GM18502 (cell line): ENCODE measurements at regions not wholly inside any gene's neighbourhood (a gene's known extent, or its start where the extent isn't known, plus 50 kb on each side); places are given as distances from the start of the nearest gene placed in this dataset.

Experiments
- ATAC-seq: cut with Tn5 transposase; IDR thresholded peaks from one replicate; pipeline ENCODE4 v1.9.1; 2021; ENCODE audit warnings: mild to moderate bottlenecking; ENCODE audit not compliant: unreplicated experiment, poor library complexity

GRCh38 chr7:32275216-32276009, 205.2 kb upstream of the PDE1C start:
- ATAC-seq, result peak; percentile 56

- peak; percentile 52 for ATAC-seq
Measured at GRCh38 chr7:32273297-32273696, 203.1 kb upstream of the PDE1C start.

GRCh38 chr7:32266932-32267475, 196.8 kb upstream of the PDE1C start:
- no peak for ATAC-seq

- ATAC-seq, result no peak
Measured at GRCh38 chr7:32264702-32265284, 194.6 kb upstream of the PDE1C start.

GRCh38 chr7:32263611-32264010, 193.4 kb upstream of the PDE1C start:
- ATAC-seq, result no peak

- no peak for ATAC-seq
Measured at GRCh38 chr7:32262315-32262714, 192.1 kb upstream of the PDE1C start.

GRCh38 chr7:32259931-32260596, 189.9 kb upstream of the PDE1C start:
- peak; percentile 94 for ATAC-seq

GRCh38 chr7:32258265-32258664, 188.1 kb upstream of the PDE1C start:
- ATAC-seq, result no peak

GRCh38 chr7:32257621-32258020, 187.4 kb upstream of the PDE1C start:
- ATAC-seq, result no peak

GRCh38 chr7:32256811-32257210, 186.6 kb upstream of the PDE1C start:
- ATAC-seq, result no peak

- ATAC-seq, result no peak
Measured at GRCh38 chr7:32256376-32256775, 186.2 kb upstream of the PDE1C start.

- no peak for ATAC-seq
Measured at GRCh38 chr7:32255036-32255435, 184.8 kb upstream of the PDE1C start.

- ATAC-seq, result no peak
Measured at GRCh38 chr7:32253299-32253698, 183.1 kb upstream of the PDE1C start.

GRCh38 chr7:32251659-32252058, 181.5 kb upstream of the PDE1C start:
- ATAC-seq, result no peak

GRCh38 chr7:32250471-32251260, 180.5 kb upstream of the PDE1C start:
- ATAC-seq, result no peak

GRCh38 chr7:32250003-32250402, 179.8 kb upstream of the PDE1C start:
- no peak for ATAC-seq

GRCh38 chr7:32248522-32248921, 178.3 kb upstream of the PDE1C start:
- ATAC-seq, result no peak

GRCh38 chr7:32244806-32245345, 174.7 kb upstream of the PDE1C start:
- no peak for ATAC-seq

GRCh38 chr7:32243687-32244290, 173.6 kb upstream of the PDE1C start:
- no peak for ATAC-seq

GRCh38 chr7:32242436-32242835, 172.2 kb upstream of the PDE1C start:
- no peak for ATAC-seq
